ENCODE measurements at regions not wholly inside any gene's neighbourhood (a gene's known extent, or its start where the extent isn't known, plus 50 kb on each side); places are given as distances from the start of the nearest gene placed in this dataset.

DNA sequence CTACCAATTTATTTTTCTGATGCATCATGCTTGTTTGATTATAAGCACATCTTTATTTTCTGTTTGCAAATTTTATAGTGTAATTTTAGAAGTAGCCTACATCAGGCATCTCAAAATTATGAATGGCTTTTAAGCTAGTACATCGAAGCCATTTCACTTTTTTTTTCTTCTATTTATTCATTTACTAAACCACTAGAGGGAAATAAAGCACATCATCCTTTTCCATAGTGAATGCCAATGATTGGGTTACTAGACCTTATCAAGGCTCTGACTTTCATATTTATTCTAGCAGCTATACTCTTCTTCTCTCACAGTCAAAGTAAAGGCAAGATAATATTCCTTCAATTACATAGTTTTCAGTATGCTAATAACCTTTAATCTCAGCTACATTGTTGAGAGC, 736.4 kb upstream of the LRFN5 start:
- no peak for ATAC-seq

DNA sequence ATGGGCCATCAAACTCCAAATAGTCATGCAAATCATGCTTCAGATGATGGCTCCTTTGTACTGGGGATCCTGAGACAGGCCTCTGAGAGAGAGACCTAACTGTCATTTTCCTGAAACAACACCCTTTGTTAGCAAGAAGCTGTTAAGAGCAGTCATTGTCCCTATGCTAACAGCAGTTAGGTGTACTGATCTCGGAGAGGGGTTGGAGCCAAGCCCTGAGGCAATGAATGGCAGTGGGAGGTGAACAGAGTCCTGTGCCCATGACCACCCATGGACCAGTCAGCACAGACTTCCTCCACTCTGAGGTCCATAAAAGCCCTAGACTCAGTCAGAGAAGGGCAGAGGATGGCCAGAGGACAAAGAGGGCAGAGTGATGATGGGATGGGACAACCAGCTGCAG, 747.6 kb upstream of the LRFN5 start:
- ATAC-seq: no peak

DNA sequence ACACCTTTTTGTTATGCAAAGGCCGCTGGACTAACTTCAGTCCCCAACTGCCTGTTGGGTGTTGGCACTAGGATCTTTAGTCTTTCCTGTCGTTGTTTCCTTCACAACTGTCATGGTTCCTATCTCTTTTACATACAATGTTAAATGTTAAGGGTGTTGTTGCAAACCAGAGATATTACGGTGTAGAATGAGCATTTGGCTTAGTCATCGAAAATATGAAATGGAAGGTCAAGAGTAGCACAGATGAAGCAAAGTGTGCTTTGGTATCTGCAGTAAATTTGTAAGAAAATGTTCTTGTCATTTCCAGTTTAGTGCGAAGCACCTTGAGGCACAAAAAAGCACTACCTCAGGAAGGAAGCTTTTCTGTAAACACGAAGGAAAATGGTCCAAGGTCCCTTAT, 751.3 kb upstream of the LRFN5 start:
- no peak for ATAC-seq

DNA sequence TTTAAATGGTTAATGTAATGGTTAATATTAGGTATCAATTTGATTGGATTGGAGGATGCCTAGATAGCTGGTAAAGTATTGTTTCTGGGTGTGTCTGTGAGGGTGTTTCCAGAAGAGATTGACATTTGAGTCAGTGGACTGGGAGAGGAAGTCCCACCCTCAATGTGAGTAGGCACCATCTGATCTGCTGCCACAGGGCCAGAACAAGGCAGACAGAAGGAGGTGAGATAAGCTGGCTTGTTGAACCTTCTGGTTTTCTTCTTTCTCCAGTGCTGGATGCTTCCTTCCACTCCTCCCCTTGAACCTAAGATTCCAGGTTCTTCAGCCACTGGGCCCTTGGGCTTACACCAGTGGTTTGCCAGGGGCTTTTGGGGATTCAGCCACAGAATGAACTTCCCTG, 756.5 kb upstream of the LRFN5 start:
- ATAC-seq: no peak

DNA sequence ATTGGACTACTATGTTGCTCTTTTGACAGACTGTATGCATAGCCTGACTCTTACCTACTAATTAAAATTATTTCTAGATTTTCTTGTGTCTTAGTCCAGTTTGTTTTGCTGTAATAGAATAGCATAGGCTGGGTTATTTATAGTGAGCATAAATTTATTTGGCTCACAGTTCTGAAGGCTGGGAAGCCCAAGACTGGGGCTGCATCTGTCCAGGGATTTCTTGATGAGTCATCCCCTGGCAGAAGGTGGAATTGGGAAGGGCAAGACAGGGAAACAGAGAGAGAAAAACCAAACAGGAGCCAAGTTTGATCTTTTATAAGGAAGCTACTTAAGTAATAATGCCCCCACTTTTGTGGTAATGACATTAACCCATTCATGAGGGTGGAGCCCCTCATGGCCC, 759.2 kb upstream of the LRFN5 start:
- no peak for ATAC-seq

DNA sequence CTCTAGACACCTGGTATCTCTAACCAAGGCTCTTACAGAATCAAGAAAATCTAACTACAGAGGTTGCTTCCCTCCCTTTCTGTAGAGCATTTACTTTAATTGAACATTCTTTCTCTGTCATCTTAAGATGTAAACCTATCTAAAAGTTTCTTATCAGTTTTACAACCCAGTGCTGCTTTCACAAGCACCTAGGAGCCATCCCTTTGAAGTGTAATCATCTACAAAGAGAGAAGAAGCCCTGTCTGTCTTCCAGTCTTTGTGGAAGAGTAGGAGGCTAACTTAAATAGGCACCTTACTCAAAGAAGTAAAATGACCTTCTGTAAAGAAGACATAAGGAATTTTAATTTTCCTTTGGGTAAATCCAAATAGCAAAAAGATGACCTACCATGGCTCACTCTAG, 763.9 kb upstream of the LRFN5 start:
- no peak for ATAC-seq

DNA sequence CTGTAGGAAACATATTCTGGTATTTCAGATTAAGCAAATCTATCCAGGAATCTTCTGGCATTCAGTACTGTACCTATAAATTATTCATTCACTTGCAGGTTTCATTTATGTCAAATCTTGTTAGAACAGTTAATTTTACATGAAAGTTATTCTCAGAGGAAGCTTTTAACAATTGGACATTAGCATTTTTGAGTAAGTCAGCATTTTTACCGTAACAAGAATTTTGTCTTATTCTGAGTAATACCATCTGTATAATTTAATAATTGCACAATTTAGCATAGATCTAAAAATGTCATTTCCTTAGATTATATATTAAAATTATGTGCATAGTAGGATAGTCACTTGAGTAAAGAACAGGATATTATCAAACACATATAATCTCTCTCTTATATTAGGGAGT, 764.8 kb upstream of the LRFN5 start:
- no peak for ATAC-seq

DNA sequence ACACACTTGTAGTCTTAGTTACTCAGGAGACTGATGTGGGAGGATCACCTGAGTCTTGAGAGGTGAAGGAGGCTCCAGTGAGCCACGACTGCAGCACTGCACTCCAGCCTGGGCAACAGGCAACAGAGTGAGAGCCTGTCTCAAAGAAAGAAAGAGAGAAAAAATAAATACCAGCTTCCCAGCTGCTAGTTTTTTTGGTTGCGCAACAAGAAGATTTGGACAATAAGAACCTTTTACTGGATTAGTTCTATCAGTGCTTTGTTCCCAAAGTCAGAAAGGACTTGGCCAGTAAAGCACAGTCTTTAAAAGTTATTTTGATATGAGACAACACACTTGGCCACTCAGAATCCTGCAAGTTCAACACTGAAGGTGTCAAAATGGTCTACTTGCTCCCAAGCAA, 768.1 kb upstream of the LRFN5 start:
- ATAC-seq: no peak

DNA sequence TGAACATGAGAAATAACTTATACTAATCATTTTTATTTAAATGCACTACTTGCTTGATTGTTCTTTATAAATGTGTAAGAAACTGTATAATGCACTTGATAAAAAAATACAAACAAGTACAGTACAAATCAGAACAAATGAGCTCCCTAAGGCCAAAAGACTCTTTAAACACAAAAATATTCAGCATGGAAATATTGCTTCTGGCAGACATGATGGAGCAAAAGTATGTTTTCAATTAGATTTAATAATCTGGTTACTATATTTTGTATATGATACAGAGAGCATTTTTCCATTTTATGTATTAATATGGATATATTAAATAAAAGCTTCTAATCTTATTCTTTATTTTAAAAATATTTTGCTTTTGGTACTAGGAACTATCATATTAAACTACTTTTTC, 800.2 kb upstream of the LRFN5 start:
- no peak for ATAC-seq

DNA sequence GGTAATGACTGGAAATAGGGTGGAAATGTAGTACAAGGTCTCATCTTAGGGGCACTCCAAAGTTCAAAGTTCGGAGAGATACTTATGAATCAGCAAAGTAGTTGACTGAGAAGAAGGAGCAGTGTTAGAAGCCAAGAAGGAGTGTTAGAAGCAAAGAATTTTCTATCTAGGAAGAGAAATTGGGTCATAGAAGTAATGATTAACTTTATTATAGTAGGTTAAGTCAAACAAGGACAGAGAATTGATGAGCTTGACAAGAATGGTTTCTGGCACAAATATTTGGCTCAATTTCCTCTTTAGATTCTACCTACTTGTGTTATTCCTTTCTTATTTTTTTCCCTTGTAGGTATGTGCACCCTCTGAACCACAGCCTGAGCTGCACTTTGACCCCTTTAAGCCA, 810.5 kb upstream of the LRFN5 start:
- no peak for ATAC-seq

DNA sequence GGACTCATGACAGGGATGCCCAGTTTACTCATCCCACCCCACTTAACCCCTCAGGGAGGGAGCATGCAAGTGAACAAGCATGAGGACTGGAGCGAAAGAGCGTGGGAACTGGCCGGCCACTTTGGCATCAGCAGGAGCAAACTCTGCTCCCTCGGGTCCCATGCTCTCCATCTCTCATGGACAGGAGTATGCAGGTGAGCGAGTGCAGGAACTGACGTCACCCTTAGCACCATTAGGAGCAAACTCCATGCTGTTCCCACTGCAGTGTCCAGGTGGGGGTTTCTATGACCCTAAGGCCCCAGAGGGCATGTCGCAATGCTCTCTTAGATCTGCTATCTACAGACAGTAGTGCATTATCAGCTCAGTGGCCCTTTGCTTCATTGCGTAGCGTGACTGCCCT, 821.8 kb upstream of the LRFN5 start:
- ATAC-seq: no peak

DNA sequence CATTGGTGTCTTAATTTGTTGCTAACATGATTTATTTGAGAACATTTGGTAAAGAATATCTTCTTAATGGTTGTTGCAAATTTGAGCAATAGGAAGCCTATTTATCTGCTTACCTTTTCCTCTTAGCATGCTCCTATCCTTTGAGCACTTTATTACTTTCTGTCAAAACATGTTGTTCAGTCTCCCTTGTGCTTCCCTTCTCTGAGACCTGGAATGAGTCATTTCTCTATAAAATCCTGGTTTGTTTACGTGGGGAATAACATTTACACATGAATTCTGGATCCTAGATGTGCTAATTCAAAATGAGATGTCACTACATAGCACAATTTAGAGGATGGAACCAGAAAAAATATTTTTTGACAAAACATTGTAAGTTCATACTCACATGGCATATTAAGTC, 844.0 kb upstream of the LRFN5 start:
- no peak for ATAC-seq

DNA sequence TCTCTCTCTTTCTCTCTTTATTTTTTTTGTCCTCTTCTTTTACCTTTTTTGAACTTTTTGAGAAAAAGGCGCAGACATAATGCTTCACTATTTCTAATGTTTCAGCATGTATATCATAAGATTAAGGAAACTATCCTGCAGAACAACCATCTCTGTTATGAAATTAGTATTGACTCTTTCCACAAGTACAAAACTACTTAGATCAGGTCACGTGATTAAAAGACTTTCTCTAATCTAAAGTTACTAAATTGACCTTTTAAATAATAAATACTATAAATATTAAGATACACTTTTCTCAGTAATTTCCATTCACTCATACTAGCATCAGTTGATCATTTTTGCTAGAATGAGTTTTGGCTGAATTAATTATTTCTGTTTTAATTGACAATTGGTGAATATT, 844.5 kb upstream of the LRFN5 start:
- no peak for ATAC-seq

DNA sequence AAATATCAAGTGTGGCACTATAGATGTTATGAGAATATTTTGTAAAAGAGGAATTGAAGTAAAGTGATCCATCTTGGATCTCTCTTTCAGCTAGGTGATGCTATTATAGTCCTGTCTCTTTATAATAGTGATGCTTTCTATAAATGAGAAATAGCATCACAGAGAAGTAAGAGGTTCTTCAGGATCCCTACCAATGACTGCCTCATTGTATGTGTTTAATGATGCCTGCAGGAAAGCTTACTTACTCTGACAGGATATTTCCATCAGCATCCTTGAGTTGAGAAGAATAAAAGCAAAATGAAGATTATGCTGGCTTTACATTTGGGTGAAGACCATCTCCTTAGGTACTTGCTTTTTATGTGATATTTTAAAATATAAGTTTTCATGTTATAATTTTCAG, 846.0 kb upstream of the LRFN5 start:
- no peak for ATAC-seq

DNA sequence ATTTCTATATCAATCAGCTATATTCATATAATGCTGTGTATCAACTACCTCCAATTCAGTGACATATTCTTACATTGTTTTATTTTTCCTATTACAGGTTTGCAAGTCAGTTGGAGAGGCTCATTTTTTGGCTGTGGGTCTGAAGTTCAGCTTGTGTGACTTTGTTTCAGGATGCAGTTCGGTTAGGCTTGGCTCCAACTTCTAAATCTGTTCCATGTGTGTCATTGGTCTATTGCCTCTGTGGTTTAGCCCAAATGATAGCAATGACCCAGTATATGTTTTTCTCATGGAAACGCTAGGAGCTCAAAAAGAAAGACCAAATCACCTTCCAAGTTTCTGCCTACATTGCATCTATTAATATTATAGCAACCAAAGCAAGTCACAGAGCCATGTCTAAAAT, 848.6 kb upstream of the LRFN5 start:
- ATAC-seq: no peak

DNA sequence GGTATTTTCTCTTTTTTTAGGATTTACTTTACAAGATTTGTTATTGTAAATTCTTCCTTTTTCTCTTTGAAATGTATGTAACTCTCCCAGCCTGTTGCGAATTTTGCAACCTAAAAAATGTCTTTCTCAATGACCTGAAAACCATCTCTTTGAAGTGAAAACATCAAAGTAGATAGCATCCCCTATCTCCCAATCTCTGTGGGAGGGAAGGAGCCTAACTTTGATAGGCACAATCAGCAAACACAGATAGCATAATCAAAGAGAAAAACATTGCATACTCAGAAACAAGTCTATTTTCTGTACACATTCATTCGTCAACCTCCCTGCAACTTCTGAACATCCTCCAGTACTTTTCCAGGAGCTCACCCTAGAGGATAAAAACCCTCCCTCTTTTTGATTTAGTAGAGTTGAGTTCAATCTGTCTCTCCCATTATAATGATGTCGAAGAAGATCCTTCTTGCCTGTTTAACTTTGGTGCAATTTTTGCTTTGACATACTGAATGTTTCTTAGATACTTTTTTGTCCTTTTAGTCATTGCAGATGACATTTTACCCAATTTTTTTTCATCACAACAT, 849.2 kb upstream of the LRFN5 start:
- ATAC-seq: no peak

DNA sequence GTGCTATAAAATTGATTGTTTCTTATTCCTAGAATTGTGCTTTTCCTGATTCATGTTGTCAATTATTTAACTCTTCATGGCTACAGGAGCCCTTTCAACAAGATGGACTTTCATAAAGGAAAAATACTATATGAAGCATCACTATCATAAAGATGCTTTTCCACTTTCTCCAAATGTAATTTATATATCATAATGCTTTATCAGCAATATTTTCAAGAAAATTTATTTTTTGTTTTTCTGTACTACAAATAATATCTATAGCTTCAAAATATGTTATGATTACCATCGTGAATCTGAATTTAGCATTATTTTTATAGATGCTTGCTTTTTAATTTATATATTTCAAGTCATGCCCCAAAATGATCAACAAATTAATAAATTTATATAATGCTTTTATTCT, 873.5 kb upstream of the LRFN5 start:
- ATAC-seq: no peak

DNA sequence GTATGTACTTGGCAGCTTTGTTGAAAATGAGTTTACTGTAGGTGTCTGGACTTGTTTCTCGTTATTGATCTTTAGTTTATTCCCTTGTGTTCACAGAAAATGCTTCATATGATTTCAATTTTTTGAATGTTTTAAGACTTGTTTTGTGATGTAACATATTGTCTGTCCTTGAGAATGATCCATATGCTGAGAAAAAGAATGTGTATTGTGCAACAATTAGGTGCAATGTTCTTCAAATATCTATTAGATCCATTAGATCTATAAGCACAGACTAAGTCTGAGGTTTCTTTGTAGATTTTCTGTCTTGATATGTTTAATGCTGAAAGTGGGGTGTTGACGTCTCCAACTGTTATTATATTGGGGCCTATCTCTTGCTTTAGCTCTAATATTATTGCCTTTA, 879.6 kb upstream of the LRFN5 start:
- ATAC-seq: no peak

DNA sequence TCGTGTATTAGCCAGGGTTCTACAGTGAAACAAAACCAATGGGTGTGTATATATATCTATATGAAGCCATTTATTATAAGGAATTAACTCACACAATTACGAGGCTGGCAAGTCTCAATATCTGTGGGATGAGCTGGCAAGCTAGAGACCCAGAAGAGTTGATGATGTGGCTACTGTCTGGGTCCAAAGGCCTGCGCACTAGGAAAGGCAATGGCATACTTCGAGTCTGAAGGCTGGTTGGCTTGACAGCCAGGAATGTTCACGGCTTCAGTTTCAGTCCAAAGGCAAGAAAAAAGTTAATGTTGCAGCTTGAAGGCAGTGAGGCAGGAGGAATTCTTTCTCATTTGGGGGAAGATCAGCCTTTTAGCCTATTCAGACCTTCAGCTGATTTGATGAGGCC, 893.3 kb upstream of the LRFN5 start:
- ATAC-seq: no peak

DNA sequence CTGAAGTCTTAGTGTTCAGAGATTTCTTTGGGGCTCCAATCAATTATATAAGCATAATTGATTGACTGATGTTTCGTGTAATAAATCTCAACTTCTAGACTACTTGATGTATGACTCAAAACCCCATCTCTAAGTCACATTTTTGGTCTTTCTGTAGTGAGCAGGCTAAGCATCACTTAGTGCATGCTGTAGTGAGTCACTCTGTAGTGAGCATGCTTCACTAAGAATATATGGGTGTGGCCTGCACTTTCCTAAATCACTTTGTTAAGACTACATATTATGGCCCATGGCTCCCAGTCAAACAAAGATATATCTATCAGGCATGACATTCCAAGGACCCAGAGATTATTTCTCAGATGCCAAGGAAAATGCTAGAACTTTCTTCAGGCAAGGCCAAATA, 909.4 kb upstream of the LRFN5 start:
- ATAC-seq: no peak

DNA sequence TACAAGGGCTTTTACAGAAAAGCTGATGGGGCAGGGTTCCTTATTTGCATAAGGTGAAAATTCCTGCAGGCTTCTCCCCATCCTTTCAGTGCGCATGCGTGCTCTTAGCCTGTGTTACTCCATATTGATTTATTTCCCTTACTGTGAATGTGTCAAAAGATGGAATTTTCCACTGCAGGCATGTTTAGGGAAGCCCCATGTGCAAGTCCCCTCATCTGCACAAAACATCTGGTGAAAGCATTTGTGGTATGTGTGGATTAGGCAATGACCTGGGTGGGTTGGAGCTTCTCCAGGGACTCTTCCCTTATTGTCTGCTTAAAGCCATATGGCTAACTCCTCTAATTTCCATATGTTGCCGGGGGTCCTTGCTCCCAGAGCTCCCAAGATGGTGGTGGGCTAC, 912.7 kb upstream of the LRFN5 start:
- ATAC-seq: no peak

DNA sequence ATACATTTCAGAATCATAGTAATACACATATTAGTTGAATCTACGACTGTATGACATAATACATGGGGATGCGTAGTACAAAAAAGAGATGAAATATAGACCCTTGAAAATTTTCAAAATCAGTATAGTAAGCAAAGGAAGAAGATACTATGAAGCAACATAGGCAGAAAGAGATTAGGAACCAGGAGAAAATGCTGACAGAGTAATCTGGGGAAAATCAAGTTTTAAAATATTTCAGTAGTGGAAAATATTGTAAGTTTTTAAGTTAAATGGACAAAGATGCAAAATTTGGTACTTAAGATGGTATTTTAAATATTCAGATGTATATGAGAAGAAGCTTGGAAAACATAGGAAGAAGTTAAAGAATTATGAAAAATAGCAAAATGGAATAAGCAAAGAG, 915.6 kb upstream of the LRFN5 start:
- no peak for ATAC-seq

DNA sequence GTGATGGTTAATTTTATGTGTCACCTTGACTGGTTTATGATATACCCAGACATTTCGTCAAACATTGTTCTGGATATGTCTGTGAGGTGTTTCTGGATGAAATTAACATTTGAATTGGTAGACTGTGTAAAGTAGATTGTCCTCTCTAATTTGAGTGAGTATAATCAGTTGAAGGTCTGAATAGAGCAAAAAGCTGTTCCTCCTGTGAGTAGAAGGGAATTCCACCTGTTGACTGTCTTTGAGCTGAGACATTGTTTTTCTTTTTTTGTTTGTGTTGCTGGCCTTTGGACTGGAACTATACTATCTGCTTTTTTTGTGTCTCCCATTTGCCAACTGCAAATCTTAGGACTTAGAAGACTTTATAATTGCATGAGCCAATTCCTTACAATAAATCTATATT, 920.9 kb upstream of the LRFN5 start:
- no peak for ATAC-seq

DNA sequence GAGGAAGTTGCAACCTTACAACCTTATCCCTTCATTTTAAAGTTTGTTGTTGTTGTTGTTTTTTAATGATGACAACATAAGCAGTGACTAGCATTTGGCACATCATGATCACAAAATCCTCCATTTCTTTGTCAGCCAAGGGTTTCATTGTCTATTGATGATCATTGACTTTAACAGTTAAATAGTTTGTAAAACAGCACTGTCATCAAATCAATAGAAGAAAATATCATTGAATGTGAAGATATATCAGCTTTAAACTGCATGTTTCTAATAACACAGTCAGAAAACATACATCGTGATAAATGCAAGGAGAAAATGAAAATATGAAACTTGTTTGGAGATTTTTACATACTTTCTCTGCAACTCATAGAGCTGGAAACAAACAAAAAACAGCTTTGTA, 922.3 kb upstream of the LRFN5 start:
- ATAC-seq: no peak

DNA sequence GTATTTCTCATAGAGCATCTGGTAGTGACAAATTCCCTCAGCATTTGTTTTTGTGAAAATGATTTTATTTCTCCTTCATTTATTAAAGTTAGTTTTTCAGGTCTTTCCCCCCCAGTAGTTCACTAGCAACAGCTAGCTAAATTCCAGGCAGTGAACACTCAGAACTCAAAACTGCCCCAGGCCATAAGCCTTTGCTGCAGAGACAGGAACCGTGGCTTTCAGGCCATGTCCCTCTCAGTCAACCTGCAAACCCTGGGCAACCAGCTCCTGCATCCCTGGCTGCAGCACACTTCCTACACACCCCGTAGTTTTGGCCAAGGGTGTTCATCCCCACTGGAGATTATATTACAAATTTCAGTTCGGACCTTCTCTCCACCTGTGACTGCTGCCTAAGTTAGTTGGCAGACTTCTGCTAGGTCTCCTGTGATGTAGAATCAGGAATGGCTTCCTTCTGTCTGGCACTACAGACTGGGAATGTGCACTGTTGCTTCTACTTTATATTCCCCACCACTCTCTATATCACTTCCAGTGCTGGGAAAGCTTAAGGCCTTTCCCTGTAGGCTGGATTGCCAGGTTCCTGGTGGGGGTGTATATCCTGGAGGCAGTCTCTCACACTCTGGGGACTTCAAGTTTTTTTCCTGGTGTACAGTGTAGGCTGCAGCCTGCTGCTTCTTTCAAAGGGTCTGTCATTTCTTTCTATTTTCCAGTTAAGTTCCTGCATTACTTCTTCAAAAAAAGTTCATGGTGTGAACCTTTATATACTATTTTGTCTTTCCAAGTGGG, 924.4 kb upstream of the LRFN5 start:
- ATAC-seq: no peak
